HEK293T (cell line): ENCODE measurements at regions not wholly inside any gene's neighbourhood (a gene's known extent, or its start where the extent isn't known, plus 50 kb on each side); places are given as distances from the start of the nearest gene placed in this dataset.

ENCODE experiments used
- CTCF ChIA-PET: fragments of 350-600 bp; formaldehyde crosslinking; extraction: SDS; loops from one replicate; lab custom pipeline; 2021; ENCODE audit warnings: antibody characterized with exemption, inconsistent platforms; lab: Yijun Ruan, JAX
- POLR2A ChIA-PET: fragments of 350-600 bp; formaldehyde crosslinking; extraction: SDS; loops from one replicate; lab custom pipeline; 2020; ENCODE audit warnings: antibody characterized with exemption, inconsistent platforms; lab: Yijun Ruan, JAX
- DNase-seq: peaks from one replicate; pipeline ENCODE4 v3.0.0; 2012; ENCODE audit warnings: mixed read lengths; ENCODE audit errors: extremely low spot score
- ARNT ChIP-seq: fragments of 450-650 bp; IDR thresholded peaks from 2 replicates; pipeline ENCODE4 v1.6.1; 2017; ENCODE audit warnings: mild to moderate bottlenecking
- BHLHE40 ChIP-seq: fragments of 450-650 bp; IDR thresholded peaks from 2 replicates; pipeline ENCODE4 v1.6.1; 2016; ENCODE audit warnings: mild to moderate bottlenecking, moderate library complexity, borderline replicate concordance
- CTBP1 ChIP-seq: fragments of 450-650 bp; IDR thresholded peaks from 2 replicates; pipeline ENCODE4 v1.6.1; 2016; ENCODE audit warnings: borderline replicate concordance
- ELF4 ChIP-seq: fragments of 450-650 bp; IDR thresholded peaks from 2 replicates; pipeline ENCODE4 v1.6.1; 2017; ENCODE audit warnings: antibody characterized with exemption
- FOXA1 ChIP-seq: fragments of 450-650 bp; IDR thresholded peaks from 2 replicates; pipeline ENCODE4 v1.6.1; 2016; ENCODE audit warnings: mild to moderate bottlenecking
- FOXK2 ChIP-seq: fragments of 450-650 bp; IDR thresholded peaks from 2 replicates; pipeline ENCODE4 v1.6.1; 2016; ENCODE audit warnings: mild to moderate bottlenecking
- FOXM1 ChIP-seq: fragments of 450-650 bp; IDR thresholded peaks from 2 replicates; pipeline ENCODE4 v1.6.1; 2017; ENCODE audit warnings: mild to moderate bottlenecking, borderline replicate concordance
- HDGF ChIP-seq: fragments of 450-650 bp; IDR thresholded peaks from 2 replicates; pipeline ENCODE4 v1.6.1; 2017; ENCODE audit warnings: antibody characterized with exemption, borderline replicate concordance
- L3MBTL2 ChIP-seq: fragments of 450-650 bp; conservative IDR thresholded peaks from 2 replicates; pipeline ENCODE4 v1.6.1; 2016; ENCODE audit warnings: mild to moderate bottlenecking
- LEF1 ChIP-seq: fragments of 450-650 bp; IDR thresholded peaks from 2 replicates; pipeline ENCODE4 v1.6.1; 2017; ENCODE audit warnings: mild to moderate bottlenecking, borderline replicate concordance
- NFRKB ChIP-seq: fragments of 450-650 bp; IDR thresholded peaks from 2 replicates; pipeline ENCODE4 v1.6.1; 2016; ENCODE audit warnings: mild to moderate bottlenecking, moderate library complexity
- SP1 ChIP-seq: fragments of 450-650 bp; IDR thresholded peaks from 2 replicates; pipeline ENCODE4 v1.6.1; 2017
- SUZ12 ChIP-seq: fragments of 450-650 bp; IDR thresholded peaks from 2 replicates; pipeline ENCODE4 v1.6.1; 2016; ENCODE audit warnings: mild to moderate bottlenecking
- TARDBP ChIP-seq: fragments of 450-650 bp; IDR thresholded peaks from 2 replicates; pipeline ENCODE4 v1.6.1; 2016
- ZNF384 ChIP-seq: fragments of 450-650 bp; IDR thresholded peaks from 2 replicates; pipeline ENCODE4 v1.6.1; 2016
- TF ChIP-seq, protein P1 (sequence below): fragments of 450-650 bp; IDR thresholded peaks from 2 replicates; pipeline ENCODE4 v1.6.1; 2016

DNA sequence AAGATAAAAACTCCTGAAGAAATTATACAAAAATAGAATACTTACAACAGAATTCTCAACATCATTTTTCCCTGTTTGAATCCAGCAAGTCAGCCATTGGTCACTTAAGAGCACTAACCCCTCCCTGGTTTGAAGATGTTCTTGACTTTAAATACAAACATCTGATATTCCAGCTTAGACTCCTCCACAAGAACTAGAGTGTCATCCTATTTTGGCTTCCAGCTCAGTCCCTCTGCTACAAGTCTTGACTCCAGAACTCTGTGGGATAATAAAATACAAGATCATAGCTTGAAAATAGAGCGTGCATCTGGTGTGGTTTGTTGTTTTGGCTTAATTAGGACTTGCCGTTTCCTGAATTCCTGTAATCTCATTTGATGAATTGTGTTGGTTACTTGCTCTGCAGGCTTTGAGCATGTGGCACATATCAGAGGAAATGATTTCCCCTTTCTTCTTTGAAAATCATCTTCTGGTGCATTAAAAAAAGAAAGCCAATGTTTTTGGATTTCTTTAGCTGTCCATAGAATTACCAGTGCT is 63.7 kb upstream of the DPT start:
- DNase-seq, result no peak
- POLR2A ChIA-PET, result no interaction called here
- TF ChIP-seq FOXA1 (no peak), ELF4 (no peak), TARDBP (no peak), ZNF384 (no peak), SUZ12 (no peak), ARNT (no peak), L3MBTL2 (no peak), BHLHE40 (no peak), SP1 (no peak), CTBP1 (no peak), FOXK2 (no peak), HDGF (no peak)
- TF ChIP-seq, protein P1, sequence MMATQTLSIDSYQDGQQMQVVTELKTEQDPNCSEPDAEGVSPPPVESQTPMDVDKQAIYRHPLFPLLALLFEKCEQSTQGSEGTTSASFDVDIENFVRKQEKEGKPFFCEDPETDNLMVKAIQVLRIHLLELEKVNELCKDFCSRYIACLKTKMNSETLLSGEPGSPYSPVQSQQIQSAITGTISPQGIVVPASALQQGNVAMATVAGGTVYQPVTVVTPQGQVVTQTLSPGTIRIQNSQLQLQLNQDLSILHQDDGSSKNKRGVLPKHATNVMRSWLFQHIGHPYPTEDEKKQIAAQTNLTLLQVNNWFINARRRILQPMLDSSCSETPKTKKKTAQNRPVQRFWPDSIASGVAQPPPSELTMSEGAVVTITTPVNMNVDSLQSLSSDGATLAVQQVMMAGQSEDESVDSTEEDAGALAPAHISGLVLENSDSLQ, result no peak
- CTCF ChIA-PET, result interaction anchor here (1.2 kb wide), 1 partner anchor 9 kb away, joined by 5 read pairs; no protein-coding TSS in a partner anchor

DNA sequence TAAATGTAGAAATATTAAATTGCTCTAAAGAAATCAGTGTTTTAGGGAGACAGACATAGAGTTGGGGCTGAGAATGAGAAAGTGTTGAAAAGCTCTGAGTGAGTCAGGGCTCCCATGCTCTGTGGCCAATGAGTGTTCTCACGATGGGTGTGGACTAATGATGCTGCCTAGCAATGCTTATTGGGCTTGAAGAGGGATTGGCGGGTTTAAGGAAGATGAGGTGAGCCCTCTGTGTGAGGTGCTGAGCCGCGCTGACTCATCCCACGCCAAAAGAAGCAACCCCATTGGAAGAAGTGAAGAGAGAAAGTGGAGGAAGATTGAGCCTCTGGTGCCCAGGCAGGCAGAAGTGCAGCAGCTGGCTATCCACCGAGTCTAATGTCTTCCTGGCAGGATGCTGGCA is 65.1 kb upstream of the DPT start:
- CTCF ChIA-PET, result no interaction called here
- DNase-seq, result no peak
- no peak for TF ChIP-seq FOXA1
- TF ChIP-seq L3MBTL2, result no peak
- POLR2A ChIA-PET, result no interaction called here

DNA sequence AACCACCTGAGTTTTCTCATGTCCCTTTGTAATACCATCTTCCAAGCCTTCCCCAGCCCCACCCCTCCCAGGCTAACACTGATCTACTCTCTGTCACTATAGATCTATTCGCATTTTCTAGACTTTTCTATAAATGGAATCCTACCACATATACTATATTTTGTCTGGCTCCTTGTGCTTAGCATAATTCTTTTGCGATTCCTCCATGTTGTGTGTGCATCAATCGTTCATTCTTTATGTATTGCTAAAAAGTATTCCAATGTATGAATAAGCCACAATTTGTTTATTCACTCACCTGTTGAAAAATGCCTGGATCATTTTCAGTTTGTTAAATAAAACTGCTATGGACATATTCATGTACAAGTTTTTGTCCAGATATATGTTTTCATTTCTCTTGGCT is 66.7 kb upstream of the DPT start:
- ChIA-PET POLR2A (no interaction called here), CTCF (no interaction called here)
- DNase-seq, result no peak
- TF ChIP-seq ZNF384 (no peak), CTBP1 (no peak), TARDBP (no peak), FOXA1 (no peak), BHLHE40 (no peak), NFRKB (no peak), FOXK2 (no peak), SP1 (no peak), SUZ12 (no peak)

DNA sequence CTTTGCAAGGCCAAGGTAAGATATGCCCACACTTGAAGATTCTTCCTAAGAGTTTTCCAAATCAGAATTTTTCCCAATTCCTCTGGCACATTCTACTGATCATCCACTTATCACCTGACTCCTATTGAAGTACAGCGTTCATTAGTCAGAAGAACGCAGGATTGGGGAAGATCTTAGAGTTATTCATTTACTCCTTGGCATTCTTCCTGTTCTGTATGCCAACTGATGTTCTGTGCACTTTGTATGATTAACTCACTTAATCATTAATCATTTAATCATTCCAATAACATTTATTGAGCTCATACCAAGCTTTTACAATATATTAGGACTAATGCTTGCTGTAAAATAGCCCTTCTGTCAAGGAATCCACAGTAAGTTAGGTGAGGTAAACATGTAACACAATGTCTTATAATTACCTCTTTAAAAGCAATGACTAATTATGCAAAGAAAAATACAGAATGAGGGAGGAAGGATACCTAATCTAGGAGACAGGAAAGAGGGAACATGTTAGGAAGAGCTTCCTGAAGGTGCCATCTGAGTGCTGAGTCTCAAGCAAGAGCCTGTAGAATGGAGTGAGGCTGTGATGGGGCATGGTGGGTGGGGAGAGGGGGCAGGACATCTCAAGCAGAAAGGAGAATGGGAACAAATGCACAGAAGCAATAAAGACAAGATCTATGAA is 71.1 kb upstream of the DPT start:
- CTCF ChIA-PET, result no interaction called here
- no peak for TF ChIP-seq FOXK2
- TF ChIP-seq CTBP1, result no peak
- no peak for TF ChIP-seq NFRKB
- no peak for TF ChIP-seq BHLHE40
- no peak for TF ChIP-seq TARDBP
- no peak for DNase-seq
- POLR2A ChIA-PET, result no interaction called here

DNA sequence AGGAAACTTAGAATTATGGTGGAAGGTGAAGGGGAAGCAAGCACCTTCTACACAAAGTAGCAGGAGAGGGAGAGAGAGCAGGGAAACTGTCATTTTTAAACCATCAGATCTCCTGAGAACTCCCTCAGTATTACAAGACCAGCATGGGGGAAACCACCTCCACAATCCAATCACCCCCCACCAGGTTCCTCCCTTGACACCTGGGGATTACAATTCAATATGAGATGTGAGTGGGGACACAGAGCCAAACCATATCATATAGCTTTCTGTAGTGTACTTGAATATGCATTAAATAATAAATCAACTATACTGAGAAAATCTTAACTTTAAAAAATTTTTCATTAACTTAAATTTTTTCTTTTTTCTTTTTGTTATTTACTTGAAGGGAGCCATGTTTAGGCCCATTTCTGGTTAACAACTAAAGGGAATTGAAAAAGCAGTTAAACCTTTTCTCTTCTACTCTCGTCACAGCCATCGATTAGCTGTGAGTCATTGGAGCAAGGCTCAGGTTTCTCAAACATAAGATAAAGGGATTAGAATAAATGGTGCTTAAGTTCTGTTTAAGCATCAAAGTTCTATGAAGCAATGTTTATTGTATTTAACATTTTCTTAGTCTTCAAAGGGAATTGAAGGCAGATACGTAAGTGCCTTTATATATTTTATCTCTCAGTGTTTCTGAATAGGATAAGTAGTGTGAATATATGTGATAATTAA is 72.2 kb upstream of the DPT start:
- TF ChIP-seq ZNF384 (no peak), LEF1 (no peak), FOXK2 (no peak), HDGF (no peak), BHLHE40 (no peak), SP1 (no peak), FOXM1 (no peak), L3MBTL2 (no peak), FOXA1 (no peak), CTBP1 (no peak; the same call in 1 of the 2 replicates)
- TF ChIP-seq, protein P1, result no peak
- CTCF ChIA-PET, result no interaction called here
- POLR2A ChIA-PET, result no interaction called here
- DNase-seq, result peak; percentile 45

DNA sequence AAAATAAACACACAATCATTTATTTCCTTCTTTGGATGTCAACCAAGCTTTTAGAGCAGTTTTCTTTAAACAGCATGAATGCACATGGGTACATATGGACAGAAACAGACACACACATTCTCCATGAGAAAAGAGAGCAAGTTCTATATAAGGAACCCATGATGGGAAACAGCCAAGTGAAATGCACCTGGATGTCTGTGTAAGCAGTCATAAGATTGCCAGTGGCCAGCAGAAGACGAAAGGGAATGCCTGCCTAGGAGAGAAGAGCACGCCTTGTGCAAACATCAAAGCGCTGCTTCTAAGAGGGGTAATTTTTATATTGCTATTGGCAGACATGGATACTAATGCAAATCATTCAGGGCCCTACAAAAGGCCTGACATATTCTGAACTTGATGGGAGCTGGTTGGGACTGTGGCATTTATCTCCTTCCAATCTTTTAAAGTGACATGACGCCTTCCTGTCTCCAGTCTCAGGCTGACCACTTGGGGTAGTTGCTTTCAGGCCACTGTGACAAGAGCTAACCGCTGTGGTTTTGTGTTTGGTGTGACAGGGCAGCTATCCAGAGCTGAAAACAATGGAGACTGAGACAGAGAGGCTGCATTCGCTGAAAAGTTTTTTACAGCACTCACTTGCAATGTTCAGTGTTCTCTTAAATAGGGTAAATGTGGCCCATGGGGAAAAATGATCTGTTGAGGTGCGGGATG is 75.0 kb upstream of the DPT start:
- ChIA-PET POLR2A (no interaction called here), CTCF (no interaction called here)
- TF ChIP-seq TARDBP (no peak), FOXM1 (no peak), ELF4 (no peak), FOXA1 (no peak), SUZ12 (no peak)
- no peak for DNase-seq

DNA sequence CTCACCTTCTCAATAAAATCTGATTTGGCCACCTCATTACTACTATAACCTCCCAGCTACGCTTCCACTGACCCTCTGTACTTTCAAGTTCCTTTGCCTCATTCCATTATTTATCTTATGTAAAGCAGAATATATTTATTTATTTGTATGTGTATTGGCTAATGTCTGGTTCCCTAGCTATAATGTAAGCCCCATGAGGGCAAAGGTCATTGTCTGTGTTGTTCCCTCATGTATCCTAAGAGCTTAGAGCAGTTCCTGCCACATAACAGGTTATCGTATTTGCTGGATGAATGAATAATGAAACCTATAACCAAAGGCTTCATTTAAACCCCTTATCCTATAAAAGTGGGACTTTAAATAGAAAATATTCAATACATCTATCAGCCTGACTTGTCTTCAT is 77.9 kb upstream of the DPT start:
- no peak for TF ChIP-seq SUZ12
- TF ChIP-seq SP1, result no peak
- TF ChIP-seq ZNF384, result no peak
- TF ChIP-seq L3MBTL2, result no peak
- TF ChIP-seq LEF1, result no peak
- POLR2A ChIA-PET, result no interaction called here
- DNase-seq, result no peak
- CTCF ChIA-PET, result no interaction called here
